ENCODE measurements at regions not wholly inside any gene's neighbourhood (a gene's known extent, or its start where the extent isn't known, plus 50 kb on each side); places are given as distances from the start of the nearest gene placed in this dataset.

DNA sequence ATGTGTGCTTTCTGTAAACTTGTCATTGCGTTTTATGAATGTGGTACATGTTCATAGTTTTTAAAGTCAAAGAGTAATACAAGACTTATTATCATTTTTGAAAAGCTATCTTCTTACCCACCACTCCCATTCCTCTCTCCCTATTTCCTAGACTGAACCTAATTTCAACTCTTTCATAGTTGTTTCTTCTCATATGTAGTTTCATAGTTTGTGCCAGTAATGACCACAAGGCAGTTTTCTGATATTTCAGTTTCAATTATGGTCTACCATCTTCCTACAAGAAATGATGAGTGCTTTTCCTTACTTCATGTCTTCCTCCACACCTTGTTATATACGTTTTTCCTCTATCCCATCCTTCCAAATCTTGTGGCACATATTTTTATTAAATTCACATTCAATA is 445.0 kb upstream of the GOLIM4 start:
- Histone ChIP-seq H3K4me3 (ENCODE audit: insufficient read depth, low read depth, low read length) (no peak overlapping the region), H3K27me3 (ENCODE audit: control insufficient read depth, insufficient read depth, low read length) (no peaks in the 10 kb centered on the region), H3K36me3 (replicated peaks; ENCODE audit: control insufficient read depth, insufficient read depth, low read length) (no peaks in the 10 kb centered on the region)
- DNase-seq: no peak

DNA sequence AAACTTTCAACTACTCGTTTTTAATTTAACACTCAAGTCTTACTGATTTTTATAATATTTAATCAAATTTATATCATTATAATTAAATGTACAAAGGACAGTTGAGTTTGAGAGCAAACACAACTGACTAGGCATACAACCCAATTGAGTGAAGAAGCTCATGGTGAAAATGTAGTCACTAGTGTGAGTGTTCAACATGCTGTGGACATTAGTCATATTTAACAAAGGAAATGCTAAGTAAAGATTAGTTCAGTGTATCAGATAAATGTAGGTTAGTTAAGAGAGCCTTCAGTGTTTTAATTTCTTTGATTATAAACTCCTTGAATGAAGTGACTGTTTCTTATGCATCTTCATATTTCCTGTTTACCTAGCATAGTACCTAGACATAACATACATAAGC is 444.2 kb upstream of the GOLIM4 start:
- DNase-seq: no peak
- H3K4me3 ChIP-seq (ENCODE audit: insufficient read depth, low read depth, low read length): no peak overlapping the region
- H3K27me3 ChIP-seq (ENCODE audit: control insufficient read depth, insufficient read depth, low read length): no peaks in the 10 kb centered on the region
- no peaks in the 10 kb centered on the region for H3K36me3 ChIP-seq (replicated peaks; ENCODE audit: control insufficient read depth, insufficient read depth, low read length)

DNA sequence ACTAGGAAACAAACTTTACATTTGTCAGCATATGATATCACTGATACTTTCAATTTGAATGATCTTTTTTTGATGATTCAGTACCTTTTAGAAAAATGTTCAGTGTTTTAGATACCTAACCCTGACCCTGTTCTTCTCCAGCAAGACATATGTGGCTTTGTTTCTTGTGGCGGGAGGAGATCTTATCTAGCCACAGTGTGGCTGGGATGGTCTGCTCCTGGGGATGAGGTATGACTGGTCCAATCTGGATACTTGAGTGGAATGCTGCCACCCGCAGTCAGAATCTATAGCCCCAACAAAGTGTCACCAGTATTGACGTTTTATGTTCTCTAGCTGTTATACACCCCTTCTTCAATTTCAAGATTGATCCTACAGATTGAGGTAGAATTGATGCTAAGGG is 439.0 kb upstream of the GOLIM4 start:
- Histone ChIP-seq H3K4me3 (ENCODE audit: insufficient read depth, low read depth, low read length) (no peak overlapping the region), H3K27me3 (ENCODE audit: control insufficient read depth, insufficient read depth, low read length) (no peaks in the 10 kb centered on the region), H3K36me3 (replicated peaks; ENCODE audit: control insufficient read depth, insufficient read depth, low read length) (no peaks in the 10 kb centered on the region)
- peak; percentile 8 for DNase-seq

DNA sequence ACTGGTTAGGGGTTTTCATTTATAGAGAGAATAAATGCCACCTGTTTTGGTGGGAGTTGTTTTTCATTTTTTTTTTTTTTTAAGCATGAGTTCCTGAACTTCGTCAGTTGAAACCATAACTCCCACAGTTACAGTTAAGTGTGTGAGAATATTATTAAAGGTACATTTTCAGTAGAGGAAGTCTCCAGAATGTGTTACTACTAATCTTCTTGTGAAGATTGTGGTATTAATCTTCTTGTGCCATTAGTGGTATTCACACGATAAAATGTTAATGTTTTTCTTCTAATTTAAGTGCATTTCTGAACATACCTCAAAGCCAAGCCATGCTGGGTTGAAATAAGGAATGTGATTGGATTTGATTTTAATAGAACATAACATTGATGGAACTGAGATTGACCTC is 437.9 kb upstream of the GOLIM4 start:
- no peaks in the 10 kb centered on the region for H3K27me3 ChIP-seq (ENCODE audit: control insufficient read depth, insufficient read depth, low read length)
- no peaks in the 10 kb centered on the region for H3K36me3 ChIP-seq (replicated peaks; ENCODE audit: control insufficient read depth, insufficient read depth, low read length)
- DNase-seq: no peak
- no peak overlapping the region for H3K4me3 ChIP-seq (ENCODE audit: insufficient read depth, low read depth, low read length)

DNA sequence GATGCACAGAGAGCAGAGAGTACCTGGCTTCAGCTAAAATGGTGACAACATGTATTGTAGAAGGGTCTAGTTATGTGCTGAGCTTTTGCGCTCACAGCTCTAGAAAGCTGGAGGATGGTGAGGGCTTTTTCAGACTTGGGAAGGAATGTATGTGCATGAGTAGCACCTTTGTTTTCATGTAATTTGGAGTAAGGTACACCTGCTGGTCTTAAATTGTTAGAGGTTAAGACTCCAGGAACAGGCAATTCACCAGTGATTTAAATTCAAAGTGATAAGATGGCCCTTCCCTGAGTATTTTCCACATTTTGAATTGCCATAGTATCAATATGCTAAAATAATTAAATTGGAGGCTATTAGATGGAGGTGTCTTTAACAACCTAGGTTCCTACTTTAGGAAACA is 436.4 kb upstream of the GOLIM4 start:
- no peak for DNase-seq
- Histone ChIP-seq H3K4me3 (ENCODE audit: insufficient read depth, low read depth, low read length) (no peak overlapping the region), H3K27me3 (ENCODE audit: control insufficient read depth, insufficient read depth, low read length) (no peaks in the 10 kb centered on the region), H3K36me3 (replicated peaks; ENCODE audit: control insufficient read depth, insufficient read depth, low read length) (no peaks in the 10 kb centered on the region)

DNA sequence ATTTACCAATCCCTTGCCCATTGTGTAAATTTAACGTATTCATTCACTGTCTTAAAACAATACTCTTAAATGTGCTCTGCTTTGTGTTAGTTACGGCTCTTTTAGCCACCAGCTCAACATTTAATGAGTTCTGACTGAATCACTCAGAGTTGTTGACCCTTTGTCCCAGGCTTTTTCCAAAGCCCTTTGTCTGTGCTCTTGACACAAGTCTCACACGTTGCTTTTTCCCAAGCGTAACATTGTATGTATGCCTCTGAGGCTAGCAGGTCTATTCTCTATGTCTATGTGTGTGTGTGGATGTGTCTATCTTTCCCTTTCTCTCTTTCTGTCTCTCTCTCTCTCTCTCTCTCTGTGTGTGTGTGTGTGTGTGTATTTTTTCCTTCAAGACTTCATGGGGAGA is 435.4 kb upstream of the GOLIM4 start:
- H3K36me3 ChIP-seq (replicated peaks; ENCODE audit: control insufficient read depth, insufficient read depth, low read length): no peaks in the 10 kb centered on the region
- H3K27me3 ChIP-seq (ENCODE audit: control insufficient read depth, insufficient read depth, low read length): no peaks in the 10 kb centered on the region
- DNase-seq: no peak
- no peak overlapping the region for H3K4me3 ChIP-seq (ENCODE audit: insufficient read depth, low read depth, low read length)

DNA sequence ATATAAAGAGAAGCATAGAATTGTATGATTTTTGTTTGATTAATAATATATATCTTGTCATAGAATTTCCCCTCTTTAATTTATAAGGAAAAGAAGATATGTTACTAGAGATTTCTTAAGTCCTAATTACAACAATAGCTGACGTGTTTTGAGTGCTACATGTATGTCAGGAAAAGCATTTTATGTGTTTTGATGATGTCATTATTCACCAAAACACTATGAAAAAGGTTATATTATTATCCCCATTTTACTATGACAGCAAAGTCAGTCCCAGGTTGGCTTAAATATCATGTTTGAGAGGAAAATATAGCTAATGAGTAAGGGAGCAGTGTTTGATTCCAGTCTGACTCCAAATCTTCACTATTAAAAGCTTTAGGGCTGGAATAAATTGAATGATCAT is 428.4 kb upstream of the GOLIM4 start:
- no peaks in the 10 kb centered on the region for H3K27me3 ChIP-seq (ENCODE audit: control insufficient read depth, insufficient read depth, low read length)
- DNase-seq: no peak
- no peak overlapping the region for H3K4me3 ChIP-seq (ENCODE audit: insufficient read depth, low read depth, low read length)
- H3K36me3 ChIP-seq (replicated peaks; ENCODE audit: control insufficient read depth, insufficient read depth, low read length): no peaks in the 10 kb centered on the region

DNA sequence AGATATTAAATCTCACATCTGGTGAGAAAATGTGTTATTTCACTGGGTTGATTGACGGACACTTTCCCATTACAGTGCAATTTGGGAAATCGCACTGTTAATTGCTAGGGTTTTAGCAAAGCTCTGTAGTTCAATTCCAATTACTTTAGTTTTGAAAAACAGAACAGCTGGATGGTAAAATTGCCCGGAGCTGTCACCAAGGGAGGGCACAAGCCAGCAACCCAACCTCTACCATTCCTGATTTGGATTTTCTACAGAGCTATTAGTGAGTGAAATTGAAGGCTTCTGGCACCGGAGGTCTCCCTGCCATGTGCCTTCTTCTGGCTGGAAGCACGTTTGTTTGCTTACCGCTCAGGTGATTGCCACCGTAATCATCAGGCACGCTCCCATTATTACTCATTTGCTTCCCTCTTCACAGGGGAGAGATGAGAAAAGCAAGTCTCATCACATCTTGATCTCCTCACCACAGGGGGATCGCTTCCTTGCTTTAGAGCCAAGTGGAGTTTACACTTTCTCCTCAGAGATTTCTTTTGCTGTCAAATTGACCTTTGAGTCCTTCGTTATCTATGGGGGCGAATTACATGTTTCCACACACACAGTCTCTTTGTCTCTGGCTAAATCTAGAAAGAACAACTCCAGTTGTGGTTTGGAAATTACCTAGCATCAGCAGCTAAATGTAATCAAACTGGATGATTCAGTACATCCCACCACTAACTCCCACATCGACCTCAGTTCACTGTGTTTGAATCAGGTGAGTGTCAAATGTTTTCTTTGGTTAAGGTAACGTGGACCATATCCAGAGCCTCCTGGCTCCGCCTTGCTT is 421.7 kb upstream of the GOLIM4 start:
- H3K4me3 ChIP-seq (ENCODE audit: insufficient read depth, low read depth, low read length): no peak overlapping the region
- DNase-seq: no peak
- H3K27me3 ChIP-seq (ENCODE audit: control insufficient read depth, insufficient read depth, low read length): no peaks in the 10 kb centered on the region
- H3K36me3 ChIP-seq (replicated peaks; ENCODE audit: control insufficient read depth, insufficient read depth, low read length): no peaks in the 10 kb centered on the region

DNA sequence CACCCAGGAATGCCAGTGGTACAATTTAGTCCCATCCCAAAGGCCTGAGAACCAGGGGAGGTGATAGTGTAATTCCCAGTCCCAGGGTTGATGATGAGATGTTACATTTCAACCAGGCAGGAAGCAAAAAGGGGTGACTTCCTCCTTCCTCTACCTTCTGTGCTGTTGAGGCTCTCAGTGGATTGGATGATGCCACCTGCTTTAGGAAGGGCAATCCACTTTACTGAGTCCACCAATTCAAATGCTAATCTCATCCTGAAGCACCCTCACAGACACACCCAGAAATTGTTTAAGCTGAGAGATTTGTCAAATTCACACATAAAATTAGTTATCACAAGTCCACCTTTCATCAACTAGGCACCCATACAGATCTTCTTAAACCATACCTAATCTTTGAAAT is 418.5 kb upstream of the GOLIM4 start:
- DNase-seq: no peak
- H3K4me3 ChIP-seq (ENCODE audit: insufficient read depth, low read depth, low read length): no peak overlapping the region
- H3K36me3 ChIP-seq (replicated peaks; ENCODE audit: control insufficient read depth, insufficient read depth, low read length): no peaks in the 10 kb centered on the region
- H3K27me3 ChIP-seq (ENCODE audit: control insufficient read depth, insufficient read depth, low read length): no peaks in the 10 kb centered on the region

DNA sequence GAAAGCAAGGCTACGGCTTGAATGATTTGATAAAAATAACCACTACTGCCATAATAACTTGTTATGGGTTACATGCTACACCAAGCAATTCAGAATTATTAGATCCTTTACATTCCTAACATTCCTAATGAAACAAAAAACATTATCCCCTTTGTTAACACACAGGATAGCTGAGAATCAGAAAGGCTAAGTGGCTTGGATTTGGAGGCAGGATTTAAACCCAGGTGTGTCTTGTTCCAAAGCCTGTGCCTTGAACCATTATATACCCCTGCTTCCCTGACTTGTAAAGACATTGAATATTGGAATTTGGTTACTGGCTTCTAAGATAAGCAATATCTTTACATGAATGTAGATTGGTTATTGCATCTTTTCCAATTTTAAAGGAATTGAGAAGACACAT is 417.1 kb upstream of the GOLIM4 start:
- no peak for DNase-seq
- Histone ChIP-seq H3K27me3 (ENCODE audit: control insufficient read depth, insufficient read depth, low read length) (no peaks in the 10 kb centered on the region), H3K36me3 (replicated peaks; ENCODE audit: control insufficient read depth, insufficient read depth, low read length) (no peaks in the 10 kb centered on the region)

DNA sequence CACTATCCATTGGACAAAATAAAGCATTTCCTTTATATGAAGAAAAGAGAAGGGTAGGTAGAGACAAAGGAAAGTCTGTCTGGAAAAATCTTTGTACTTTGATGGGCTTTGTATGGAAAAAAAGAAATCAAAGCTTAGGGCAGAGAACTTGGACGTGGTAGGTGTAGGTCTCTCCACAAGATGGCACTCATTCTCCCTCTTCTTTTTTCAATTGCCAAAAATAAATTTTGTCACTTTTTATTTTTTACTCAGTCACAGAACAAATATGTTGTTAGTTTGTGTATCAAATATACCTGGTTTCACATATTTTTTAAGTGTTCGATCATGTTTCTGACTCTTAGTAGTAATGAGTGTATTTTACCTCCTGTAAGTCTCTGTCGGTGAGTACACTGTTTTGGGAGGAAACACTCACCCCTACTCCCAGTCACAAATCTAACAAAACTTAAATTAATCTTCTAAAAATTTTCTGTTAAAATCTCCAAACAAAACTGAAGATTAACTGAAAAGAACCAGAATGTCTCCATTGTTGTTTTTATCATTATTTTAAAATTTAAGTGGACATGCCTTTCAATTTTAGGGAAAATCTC is 415.8 kb upstream of the GOLIM4 start:
- H3K4me3 ChIP-seq (ENCODE audit: insufficient read depth, low read depth, low read length): no peak overlapping the region
- H3K27me3 ChIP-seq (ENCODE audit: control insufficient read depth, insufficient read depth, low read length): no peaks in the 10 kb centered on the region
- DNase-seq: no peak
- H3K36me3 ChIP-seq (replicated peaks; ENCODE audit: control insufficient read depth, insufficient read depth, low read length): no peaks in the 10 kb centered on the region

More for the DNA sequence above, 417.1 kb upstream of the GOLIM4 start:
- H3K4me3 ChIP-seq (ENCODE audit: insufficient read depth, low read depth, low read length): no peak overlapping the region

DNA sequence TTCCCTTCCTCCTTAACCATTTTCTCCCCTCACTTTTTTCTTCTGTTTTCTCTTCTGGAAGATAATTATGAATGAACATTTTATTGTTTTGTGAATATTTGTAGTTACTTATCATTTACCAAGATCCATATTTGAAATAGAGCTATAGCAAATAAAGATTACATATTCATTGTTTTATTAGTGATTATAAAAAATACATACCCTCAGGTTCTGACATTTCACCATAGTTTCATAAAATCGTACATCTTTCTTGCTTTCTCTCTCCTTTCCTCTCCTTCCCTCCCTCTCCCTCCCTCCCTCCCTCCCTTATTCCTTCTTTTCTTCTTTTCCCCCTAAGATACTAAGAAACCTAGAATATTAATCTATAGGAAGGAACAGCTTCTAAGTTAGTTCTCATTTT is 410.9 kb upstream of the GOLIM4 start:
- H3K36me3 ChIP-seq (replicated peaks; ENCODE audit: control insufficient read depth, insufficient read depth, low read length): no peaks in the 10 kb centered on the region
- no peak for DNase-seq
- no peak overlapping the region for H3K4me3 ChIP-seq (ENCODE audit: insufficient read depth, low read depth, low read length)
- H3K27me3 ChIP-seq (ENCODE audit: control insufficient read depth, insufficient read depth, low read length): no peaks in the 10 kb centered on the region

DNA sequence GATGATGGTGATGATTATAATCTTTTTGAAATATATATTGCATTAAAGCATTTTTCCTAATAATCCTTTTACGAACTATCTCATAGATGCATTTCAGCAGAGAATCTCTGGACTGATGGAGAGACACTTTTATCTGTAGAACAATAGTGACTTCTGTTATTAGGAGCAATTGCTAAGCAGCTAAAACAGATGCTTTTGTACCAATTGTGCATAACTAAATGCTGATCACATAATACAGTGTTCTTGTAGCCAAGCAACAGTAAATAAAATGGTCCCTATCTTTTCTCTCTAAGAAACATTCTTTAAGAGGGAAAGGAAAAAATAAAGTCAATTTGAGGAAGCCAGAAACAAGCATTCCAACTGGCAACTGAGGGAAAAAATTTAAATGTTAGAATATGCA is 405.8 kb upstream of the GOLIM4 start:
- H3K36me3 ChIP-seq (replicated peaks; ENCODE audit: control insufficient read depth, insufficient read depth, low read length): no peaks in the 10 kb centered on the region
- no peaks in the 10 kb centered on the region for H3K27me3 ChIP-seq (ENCODE audit: control insufficient read depth, insufficient read depth, low read length)
- DNase-seq: no peak
- no peak overlapping the region for H3K4me3 ChIP-seq (ENCODE audit: insufficient read depth, low read depth, low read length)

DNA sequence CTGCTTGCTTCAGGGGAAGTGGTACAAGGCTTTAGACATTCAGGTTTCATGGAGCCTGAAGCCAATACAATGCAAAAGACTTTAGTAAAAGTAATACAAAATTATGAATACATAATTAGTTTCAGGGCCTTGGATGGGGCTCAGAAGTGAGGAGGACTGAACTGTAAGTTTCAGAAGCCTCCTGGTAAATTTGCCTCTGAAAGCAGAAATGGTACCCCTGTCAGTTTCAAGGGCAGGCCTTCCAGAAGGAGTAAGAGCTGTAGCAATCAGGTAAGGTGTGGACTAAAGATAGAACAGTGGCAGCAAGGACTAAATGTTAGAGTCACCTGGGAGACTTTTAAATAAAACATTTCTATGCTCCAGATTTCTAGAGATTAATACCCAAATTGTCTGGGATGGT is 402.5 kb upstream of the GOLIM4 start:
- no peaks in the 10 kb centered on the region for H3K27me3 ChIP-seq (ENCODE audit: control insufficient read depth, insufficient read depth, low read length)
- DNase-seq: no peak
- no peak overlapping the region for H3K4me3 ChIP-seq (ENCODE audit: insufficient read depth, low read depth, low read length)
- no peaks in the 10 kb centered on the region for H3K36me3 ChIP-seq (replicated peaks; ENCODE audit: control insufficient read depth, insufficient read depth, low read length)

DNA sequence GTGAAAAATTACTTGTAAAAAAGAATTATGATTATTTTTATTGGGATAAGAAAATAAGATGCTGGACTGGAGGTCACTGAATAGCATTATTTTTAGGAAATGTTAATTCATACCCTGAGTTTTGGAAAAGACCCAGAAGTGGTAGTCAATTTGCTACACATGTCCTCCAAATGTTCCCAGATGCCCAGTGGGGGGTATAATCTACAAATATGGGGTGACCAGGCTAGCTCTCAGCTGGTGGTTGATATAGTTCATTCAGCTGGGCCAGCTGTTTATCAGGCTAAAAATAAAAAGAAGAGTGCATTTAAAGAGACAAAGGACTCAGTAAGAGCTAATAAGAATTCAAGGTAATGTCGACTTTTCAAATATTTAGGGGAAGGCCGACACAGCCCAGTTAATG is 402.0 kb upstream of the GOLIM4 start:
- H3K36me3 ChIP-seq (replicated peaks; ENCODE audit: control insufficient read depth, insufficient read depth, low read length): no peaks in the 10 kb centered on the region
- H3K4me3 ChIP-seq (ENCODE audit: insufficient read depth, low read depth, low read length): no peak overlapping the region
- DNase-seq: no peak
- no peaks in the 10 kb centered on the region for H3K27me3 ChIP-seq (ENCODE audit: control insufficient read depth, insufficient read depth, low read length)
